HCT116 (cell line): ENCODE measurements at regions not wholly inside any gene's neighbourhood (a gene's known extent, or its start where the extent isn't known, plus 50 kb on each side); places are given as distances from the start of the nearest gene placed in this dataset.

Experiments used
- ATAC-seq: fragments of 200-7000 bp; cut with Tn5 transposase; 2 replicates; pipeline ENCODE4 v1.9.1; 2020; ENCODE audit warnings: mild to moderate bottlenecking, moderate library complexity
- BruUV-seq: library from RNA; stranded (reverse); fragments of 400-500 nt; replicated peaks from 2 replicates; lab custom pipeline; 2021; lab: Mats Ljungman, UMichigan
- CTCF ChIA-PET: fragments of 300-600 bp; sonication (Branson Sonifier 250); formaldehyde crosslinking; loops from one replicate; lab custom pipeline; 2021; ENCODE audit warnings: antibody characterized with exemption; lab: Charles Lee
- POLR2A ChIA-PET: fragments of 300-600, 350-600 bp; sonication (Branson Sonifier 250); formaldehyde crosslinking; loops from one replicate; lab custom pipeline; 2021; ENCODE audit warnings: antibody characterized with exemption; lab: Charles Lee
- RAD21 ChIA-PET, 2 experiments: fragments of 300-600 bp; sonication (Branson Sonifier 250); formaldehyde crosslinking; loops; one replicate each; lab custom pipeline; 2023; ENCODE audit warnings: low total read pairs in 2 of 2; ENCODE audit not compliant: uncharacterized antibody in 2 of 2, unreplicated experiment in 2 of 2, low non-redundant PET in 1 of 2; lab: Charles Lee
- DNase-seq: peaks from one replicate; pipeline ENCODE4 v3.0.0-alpha.2; 2010; ENCODE audit warnings: low read depth, low spot score
- H2AFZ ChIP-seq: fragments of 200-600 bp; shearing (Covaris generic), sonication (generic); 2 replicates; pipeline ENCODE4 v1.6.1; 2017; ENCODE audit warnings: low read depth, mixed run types, mixed read lengths, antibody characterized with exemption, low read length; ENCODE audit not compliant: poor library complexity, severe bottlenecking
- H3K27ac ChIP-seq: 2 replicates; pipeline ENCODE4 v1.5.1; 2012; ENCODE audit warnings: low read depth, low read length
- H3K27me3 ChIP-seq: fragments of 200-600 bp; sonication (generic); 2 replicates; pipeline ENCODE4 v1.6.1; 2016; ENCODE audit warnings: mixed run types, low read length, mixed read lengths; ENCODE audit not compliant: insufficient read depth
- H3K36me3 ChIP-seq, 2 experiments: fragments of 200-500 bp in 1 of 2; fragments of 200-600 bp in 1 of 2; sonication (Bioruptor generic) in 1 of 2; sonication (generic) in 1 of 2; 2 replicates each; pipeline versions ENCODE4 v1.5.1 to v1.6.1; 2014 to 2016; ENCODE audit warnings: low read length in 2 of 2, inconsistent platforms in 1 of 2, mixed read lengths in 1 of 2, mixed run types in 1 of 2; ENCODE audit not compliant: insufficient read depth in 2 of 2, control insufficient read depth in 1 of 2
- H3K4me1 ChIP-seq, 2 experiments: fragments of 200-600 bp in 1 of 2; sonication (generic) in 1 of 2; 2 replicates each; pipeline versions ENCODE4 v1.5.1 to v1.6.1; 2012 to 2017; ENCODE audit warnings: low read length in 2 of 2, inconsistent platforms in 1 of 2, mild to moderate bottlenecking in 1 of 2, mixed read lengths in 1 of 2, mixed run types in 1 of 2, moderate library complexity in 1 of 2; ENCODE audit not compliant: insufficient read depth in 2 of 2, control insufficient read depth in 1 of 2
- H3K4me2 ChIP-seq: fragments of 200-600 bp; sonication (generic); 2 replicates; pipeline ENCODE4 v1.6.1; 2017; ENCODE audit warnings: mixed run types, low read length, mixed read lengths
- H3K4me3 ChIP-seq, 2 experiments: fragments of 200-600 bp in 1 of 2; sonication (generic) in 1 of 2; replicated peaks in 1 of 2; 2 replicates each; pipeline ENCODE4 v1.5.1; 2011 to 2016; ENCODE audit warnings: low read length in 2 of 2, control low read depth in 1 of 2, low read depth in 1 of 2, mild to moderate bottlenecking in 1 of 2, mixed read lengths in 1 of 2, mixed run types in 1 of 2
- H3K79me2 ChIP-seq: fragments of 200-600 bp; sonication (generic); 2 replicates; pipeline ENCODE4 v1.6.1; 2017; ENCODE audit warnings: mild to moderate bottlenecking, mixed run types, low read length, moderate library complexity, mixed read lengths; ENCODE audit not compliant: insufficient read depth
- H3K9ac ChIP-seq: fragments of 200-600 bp; sonication (generic); 2 replicates; pipeline ENCODE4 v1.6.1; 2016; ENCODE audit warnings: low read length, mixed read lengths
- H3K9me2 ChIP-seq: fragments of 200-600 bp; sonication (generic), shearing (Covaris generic); 2 replicates; pipeline ENCODE4 v1.6.1; 2017; ENCODE audit warnings: mixed run types, mild to moderate bottlenecking, moderate library complexity; ENCODE audit not compliant: insufficient read depth
- H3K9me3 ChIP-seq, 2 experiments: fragments of 200-500 bp in 1 of 2; fragments of 200-600 bp in 1 of 2; sonication (Bioruptor generic) in 1 of 2; sonication (generic) in 1 of 2; 2 replicates each; pipeline ENCODE4 v1.6.1; 2014 to 2017; ENCODE audit warnings: low read length in 2 of 2, mixed read lengths in 2 of 2, inconsistent platforms in 1 of 2, low read depth in 1 of 2, mild to moderate bottlenecking in 1 of 2, mixed run types in 1 of 2, moderate library complexity in 1 of 2; ENCODE audit not compliant: control insufficient read depth in 1 of 2, insufficient read depth in 1 of 2
- H4K20me1 ChIP-seq: fragments of 200-600 bp; sonication (generic), shearing (Covaris generic); 2 replicates; pipeline ENCODE4 v1.6.1; 2017; ENCODE audit warnings: mixed run types, mild to moderate bottlenecking, moderate library complexity; ENCODE audit not compliant: insufficient read depth
- EZH2 ChIP-seq: fragments of 200-600 bp; sonication (generic); IDR thresholded peaks from 2 replicates; pipeline ENCODE4 v1.6.1; 2017; ENCODE audit warnings: antibody characterized with exemption, mixed run types
- POLR2A ChIP-seq: IDR thresholded peaks from 2 replicates; pipeline ENCODE4 v1.7.0; 2011; ENCODE audit warnings: borderline replicate concordance; ENCODE audit not compliant: insufficient read depth, insufficient read length; ENCODE audit errors: extremely low read depth
- POLR2AphosphoS5 ChIP-seq: IDR thresholded peaks from 2 replicates; pipeline ENCODE4 v1.6.1; 2011; ENCODE audit warnings: mild to moderate bottlenecking, low read depth, low read length, moderate library complexity
- intact Hi-C: fragments of 100-400 bp; cut with micrococcal nuclease; formaldehyde crosslinking; loops from 2 replicates; pipeline ENCODE4 v1.10.0; 2022
- TF ChIP-seq, protein P1 (sequence below): IDR thresholded peaks from 2 replicates; pipeline ENCODE4 v1.6.1; 2012
- TF ChIP-seq, protein P2 (sequence below): IDR thresholded peaks from 2 replicates; pipeline ENCODE4 v1.6.1; 2012; ENCODE audit warnings: low read depth
- TF ChIP-seq, protein P3 (sequence below), 3 experiments: fragments of 200-600 bp in 1 of 3; sonication (generic) in 1 of 3; IDR thresholded peaks in 2 of 3; conservative IDR thresholded peaks in 1 of 3; 2 replicates each; pipeline ENCODE4 v1.5.1; 2012 to 2017; ENCODE audit warnings: low read depth in 2 of 3, low read length in 2 of 3, antibody characterized with exemption in 1 of 3, borderline replicate concordance in 1 of 3, control low read depth in 1 of 3, mild to moderate bottlenecking in 1 of 3, mixed read lengths in 1 of 3, mixed run types in 1 of 3, moderate library complexity in 1 of 3; ENCODE audit not compliant: insufficient read depth in 1 of 3

DNA sequence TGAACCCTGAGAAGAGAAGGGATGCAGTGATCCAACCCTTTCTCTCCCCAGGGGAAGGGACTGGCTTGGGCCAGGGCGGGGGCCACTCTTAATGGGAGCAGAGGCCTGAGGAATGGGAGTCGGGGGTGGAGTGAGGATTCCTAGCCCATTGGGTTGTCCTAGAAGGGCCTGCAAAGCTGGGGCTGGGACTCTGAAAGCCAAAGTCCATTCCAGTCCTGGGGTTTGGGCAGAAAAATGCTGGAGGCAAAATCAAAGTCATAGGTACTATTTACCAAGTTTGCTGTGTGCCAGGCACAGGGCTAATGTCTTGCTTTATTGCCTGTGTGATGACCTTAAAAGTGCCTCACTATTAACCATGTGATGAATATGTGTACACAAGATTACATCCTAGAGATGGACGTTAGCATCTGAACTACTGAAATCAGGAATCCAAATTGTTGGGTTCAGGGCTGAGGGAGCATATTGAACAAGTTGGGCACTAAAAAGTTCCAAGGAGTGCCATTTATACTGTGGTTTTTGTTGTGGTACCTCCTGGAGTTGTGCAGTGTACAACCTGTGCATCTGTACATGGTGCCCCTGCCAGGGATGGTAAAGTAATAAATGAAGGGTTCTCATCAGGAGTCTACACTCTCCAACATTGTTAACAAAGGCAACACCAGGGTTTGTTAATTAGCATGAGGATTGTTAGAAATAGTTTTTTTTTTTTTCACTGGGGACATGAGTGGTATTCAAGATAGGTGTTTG is 84.4 kb upstream of the NKD1 start:
- ChIA-PET RAD21 (no interaction called here), POLR2A (no interaction called here), CTCF (no interaction called here)
- Histone ChIP-seq H3K9me3 (no peaks in the 10 kb centered on the region), H3K36me3 (no peaks in the 10 kb centered on the region), H2AFZ (no peak overlapping the region), H3K27ac (no peak overlapping the region), H3K79me2 (no peaks in the 10 kb centered on the region), H4K20me1 (no peaks in the 10 kb centered on the region), H3K9ac (no peak overlapping the region), H3K4me1 (peaks cover 10 to 14% of the 10 kb centered on the region in 2 experiments; a peak in 3 of 4 replicates), H3K4me3 (no peak overlapping the region), H3K27me3 (peaks cover 15% of the 10 kb centered on the region; the same call in 1 of the 2 replicates), H3K4me2 (no peak overlapping the region), H3K9me2 (no peaks in the 10 kb centered on the region)
- intact Hi-C loops: no loop called here
- DNase-seq: no peak
- no peak for TF ChIP-seq EZH2
- TF ChIP-seq, protein P1, sequence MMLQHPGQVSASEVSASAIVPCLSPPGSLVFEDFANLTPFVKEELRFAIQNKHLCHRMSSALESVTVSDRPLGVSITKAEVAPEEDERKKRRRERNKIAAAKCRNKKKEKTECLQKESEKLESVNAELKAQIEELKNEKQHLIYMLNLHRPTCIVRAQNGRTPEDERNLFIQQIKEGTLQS: no peak
- no peak for TF ChIP-seq POLR2A
- TF ChIP-seq, protein P2, sequence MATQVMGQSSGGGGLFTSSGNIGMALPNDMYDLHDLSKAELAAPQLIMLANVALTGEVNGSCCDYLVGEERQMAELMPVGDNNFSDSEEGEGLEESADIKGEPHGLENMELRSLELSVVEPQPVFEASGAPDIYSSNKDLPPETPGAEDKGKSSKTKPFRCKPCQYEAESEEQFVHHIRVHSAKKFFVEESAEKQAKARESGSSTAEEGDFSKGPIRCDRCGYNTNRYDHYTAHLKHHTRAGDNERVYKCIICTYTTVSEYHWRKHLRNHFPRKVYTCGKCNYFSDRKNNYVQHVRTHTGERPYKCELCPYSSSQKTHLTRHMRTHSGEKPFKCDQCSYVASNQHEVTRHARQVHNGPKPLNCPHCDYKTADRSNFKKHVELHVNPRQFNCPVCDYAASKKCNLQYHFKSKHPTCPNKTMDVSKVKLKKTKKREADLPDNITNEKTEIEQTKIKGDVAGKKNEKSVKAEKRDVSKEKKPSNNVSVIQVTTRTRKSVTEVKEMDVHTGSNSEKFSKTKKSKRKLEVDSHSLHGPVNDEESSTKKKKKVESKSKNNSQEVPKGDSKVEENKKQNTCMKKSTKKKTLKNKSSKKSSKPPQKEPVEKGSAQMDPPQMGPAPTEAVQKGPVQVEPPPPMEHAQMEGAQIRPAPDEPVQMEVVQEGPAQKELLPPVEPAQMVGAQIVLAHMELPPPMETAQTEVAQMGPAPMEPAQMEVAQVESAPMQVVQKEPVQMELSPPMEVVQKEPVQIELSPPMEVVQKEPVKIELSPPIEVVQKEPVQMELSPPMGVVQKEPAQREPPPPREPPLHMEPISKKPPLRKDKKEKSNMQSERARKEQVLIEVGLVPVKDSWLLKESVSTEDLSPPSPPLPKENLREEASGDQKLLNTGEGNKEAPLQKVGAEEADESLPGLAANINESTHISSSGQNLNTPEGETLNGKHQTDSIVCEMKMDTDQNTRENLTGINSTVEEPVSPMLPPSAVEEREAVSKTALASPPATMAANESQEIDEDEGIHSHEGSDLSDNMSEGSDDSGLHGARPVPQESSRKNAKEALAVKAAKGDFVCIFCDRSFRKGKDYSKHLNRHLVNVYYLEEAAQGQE: no peak
- TF ChIP-seq, protein P3, sequence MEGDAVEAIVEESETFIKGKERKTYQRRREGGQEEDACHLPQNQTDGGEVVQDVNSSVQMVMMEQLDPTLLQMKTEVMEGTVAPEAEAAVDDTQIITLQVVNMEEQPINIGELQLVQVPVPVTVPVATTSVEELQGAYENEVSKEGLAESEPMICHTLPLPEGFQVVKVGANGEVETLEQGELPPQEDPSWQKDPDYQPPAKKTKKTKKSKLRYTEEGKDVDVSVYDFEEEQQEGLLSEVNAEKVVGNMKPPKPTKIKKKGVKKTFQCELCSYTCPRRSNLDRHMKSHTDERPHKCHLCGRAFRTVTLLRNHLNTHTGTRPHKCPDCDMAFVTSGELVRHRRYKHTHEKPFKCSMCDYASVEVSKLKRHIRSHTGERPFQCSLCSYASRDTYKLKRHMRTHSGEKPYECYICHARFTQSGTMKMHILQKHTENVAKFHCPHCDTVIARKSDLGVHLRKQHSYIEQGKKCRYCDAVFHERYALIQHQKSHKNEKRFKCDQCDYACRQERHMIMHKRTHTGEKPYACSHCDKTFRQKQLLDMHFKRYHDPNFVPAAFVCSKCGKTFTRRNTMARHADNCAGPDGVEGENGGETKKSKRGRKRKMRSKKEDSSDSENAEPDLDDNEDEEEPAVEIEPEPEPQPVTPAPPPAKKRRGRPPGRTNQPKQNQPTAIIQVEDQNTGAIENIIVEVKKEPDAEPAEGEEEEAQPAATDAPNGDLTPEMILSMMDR (IDR thresholded peaks at IDR 0.05 in 2 of 3, conservative IDR thresholded peaks at IDR 0.05 in 1 of 3; ENCODE audit: borderline replicate concordance in 1 of 3, insufficient read depth in 1 of 3, low read depth in 2 of 3, low read length in 2 of 3): no peak
- TF ChIP-seq POLR2AphosphoS5: no peak
- no TSS peak for BruUV-seq
- ATAC-seq: no peak
